HG03521 (cell line): ENCODE measurements at regions not wholly inside any gene's neighbourhood (a gene's known extent, or its start where the extent isn't known, plus 50 kb on each side); places are given as distances from the start of the nearest gene placed in this dataset.

Experiments used
- ATAC-seq: cut with Tn5 transposase; IDR thresholded peaks from one replicate; pipeline ENCODE4 v1.9.1; 2021; ENCODE audit warnings: mild to moderate bottlenecking, moderate library complexity; ENCODE audit not compliant: unreplicated experiment

DNA sequence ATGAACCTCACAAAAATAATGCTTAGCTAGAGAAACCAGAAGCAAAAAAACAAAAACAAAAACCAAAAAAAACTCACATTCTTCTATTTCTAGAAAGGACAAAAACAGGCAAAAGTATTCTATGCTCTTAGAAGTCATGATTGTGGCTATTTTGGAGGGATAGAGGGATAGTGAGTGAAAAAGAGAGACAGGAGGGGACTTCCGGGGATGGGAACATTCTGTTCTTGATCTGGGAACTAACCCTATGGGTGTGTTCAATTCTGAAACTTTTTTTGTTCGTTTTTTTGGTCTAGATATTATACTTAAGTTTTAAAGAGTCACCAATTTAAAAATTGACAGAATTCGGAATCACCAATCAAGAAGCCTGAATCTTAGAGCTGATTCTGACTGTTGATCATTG lies 120.0 kb upstream of the TPM1 start:
- no peak for ATAC-seq

DNA sequence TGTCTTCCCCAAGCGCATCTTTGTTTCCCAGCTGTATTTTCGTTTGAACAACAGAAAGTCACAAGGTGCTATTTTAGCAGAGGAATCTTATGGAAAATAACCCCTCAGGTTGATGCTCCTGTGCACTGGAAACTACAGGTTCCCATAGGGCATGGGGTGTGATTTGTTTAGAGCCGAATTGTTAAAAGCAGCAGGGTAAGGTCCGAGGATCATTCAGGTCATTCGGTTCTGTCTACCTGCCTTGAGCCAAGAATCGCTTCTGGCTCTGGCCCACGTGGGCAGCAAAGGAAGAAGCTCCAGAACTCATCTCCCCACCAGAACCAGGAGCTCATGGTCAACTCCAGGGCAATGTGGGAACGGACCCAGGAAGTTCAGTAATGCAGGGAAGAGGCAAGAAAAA lies 116.7 kb upstream of the TPM1 start:
- ATAC-seq = no peak

DNA sequence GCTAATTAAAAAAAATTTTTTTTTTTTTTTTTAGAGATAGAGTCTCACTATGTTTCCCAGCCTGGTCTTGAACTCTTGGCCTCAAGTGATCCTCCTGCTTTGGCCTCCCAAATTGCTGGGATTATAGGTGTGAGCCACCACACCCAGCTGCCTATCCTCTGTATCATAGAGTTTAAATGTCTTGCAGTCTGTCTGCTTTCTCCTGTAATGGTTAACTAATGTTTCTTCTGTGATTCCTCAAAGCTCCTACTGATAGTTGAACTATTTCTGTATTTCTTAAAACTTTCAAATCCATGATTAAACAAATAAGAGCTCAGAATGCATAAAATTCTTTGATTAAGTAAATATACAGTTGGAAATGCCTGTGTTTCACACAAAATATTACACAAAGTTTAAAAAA lies 115.4 kb upstream of the TPM1 start:
- ATAC-seq = no peak

GRCh38 chr15:62927836-62928235 lies 114.7 kb upstream of the TPM1 start:
- no peak for ATAC-seq

- ATAC-seq = no peak
Measured at GRCh38 chr15:62928242-62928999, 114.1 kb upstream of the TPM1 start.

DNA sequence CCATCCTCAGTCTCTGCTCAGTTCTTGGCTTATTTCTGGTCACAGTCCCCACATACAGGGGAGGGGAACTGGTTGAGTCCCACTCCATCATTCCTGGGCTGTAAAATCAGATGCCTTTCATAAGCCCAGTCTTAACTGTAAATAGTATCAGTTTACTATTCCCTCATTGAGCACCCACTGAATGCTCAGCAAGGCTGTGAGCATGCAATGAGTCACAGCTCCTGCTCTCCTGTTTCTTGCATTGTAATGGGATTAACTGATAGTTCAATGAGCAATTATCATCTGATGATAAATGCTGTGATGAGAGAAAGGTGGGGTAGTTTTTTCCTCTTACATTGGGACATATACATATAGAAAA lies 113.6 kb upstream of the TPM1 start:
- no peak for ATAC-seq

- ATAC-seq = no peak
Measured at GRCh38 chr15:62931650-62932049, 110.9 kb upstream of the TPM1 start.

- no peak for ATAC-seq
Measured at GRCh38 chr15:62932436-62932835, 110.1 kb upstream of the TPM1 start.

DNA sequence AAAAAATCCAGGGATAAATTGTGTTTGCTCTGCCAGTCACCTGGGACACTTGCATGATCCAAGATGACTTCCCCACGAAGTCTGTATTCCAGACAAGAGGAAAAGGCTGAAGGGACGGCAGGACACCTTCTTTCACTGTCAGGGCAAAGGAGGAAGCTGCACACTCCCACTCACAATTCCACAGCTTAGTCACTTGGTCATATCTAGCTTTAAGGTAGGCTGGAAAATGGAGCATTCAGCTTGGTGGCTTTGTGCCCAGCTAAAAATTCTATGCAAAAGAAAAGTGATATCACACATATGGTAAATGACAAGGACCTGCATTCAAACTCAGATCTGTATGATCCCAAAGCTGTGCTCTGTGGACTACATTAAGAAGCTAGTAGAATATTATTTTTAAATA lies 109.2 kb upstream of the TPM1 start:
- no peak for ATAC-seq

GRCh38 chr15:62934236-62934971 lies 108.1 kb upstream of the TPM1 start:
- no peak for ATAC-seq

DNA sequence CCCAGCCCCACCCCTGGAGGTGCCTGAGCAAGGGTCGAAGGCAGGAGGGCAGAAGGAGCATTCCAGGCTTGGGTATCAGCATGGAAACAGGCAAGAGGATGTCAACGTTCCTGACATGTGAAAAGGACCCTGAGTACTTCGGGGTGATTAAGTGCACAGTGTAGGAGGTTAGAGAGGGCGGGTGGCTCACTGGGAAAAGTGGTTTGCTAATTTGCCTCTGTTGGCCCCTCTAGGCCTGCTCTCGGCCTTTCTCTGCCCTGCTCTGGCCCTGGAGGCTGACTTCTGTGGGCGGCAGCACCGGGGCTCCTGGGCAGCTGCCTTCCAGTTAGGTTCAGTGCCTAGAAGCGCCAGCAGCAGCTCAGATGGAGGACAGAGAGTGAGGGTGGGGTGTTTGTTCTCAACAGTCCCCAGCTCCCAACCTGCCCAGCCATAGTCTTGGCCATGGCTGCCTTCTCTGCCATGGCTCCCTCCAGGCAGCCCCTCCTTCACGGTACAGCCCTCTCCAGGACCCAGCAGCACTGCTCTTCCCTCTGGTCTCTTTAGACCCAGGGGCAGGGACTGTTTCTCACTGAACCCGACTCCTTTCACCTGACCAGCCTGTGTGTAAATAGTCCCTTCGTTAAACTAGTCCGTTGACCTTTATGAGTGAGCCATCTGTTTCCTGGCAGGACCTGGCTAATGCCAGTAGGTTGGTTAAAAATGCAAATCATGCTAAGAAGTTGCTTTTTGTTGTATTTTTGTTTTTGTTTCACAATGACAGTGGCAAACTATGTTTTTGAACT lies 107.1 kb upstream of the TPM1 start:
- ATAC-seq = no peak

DNA sequence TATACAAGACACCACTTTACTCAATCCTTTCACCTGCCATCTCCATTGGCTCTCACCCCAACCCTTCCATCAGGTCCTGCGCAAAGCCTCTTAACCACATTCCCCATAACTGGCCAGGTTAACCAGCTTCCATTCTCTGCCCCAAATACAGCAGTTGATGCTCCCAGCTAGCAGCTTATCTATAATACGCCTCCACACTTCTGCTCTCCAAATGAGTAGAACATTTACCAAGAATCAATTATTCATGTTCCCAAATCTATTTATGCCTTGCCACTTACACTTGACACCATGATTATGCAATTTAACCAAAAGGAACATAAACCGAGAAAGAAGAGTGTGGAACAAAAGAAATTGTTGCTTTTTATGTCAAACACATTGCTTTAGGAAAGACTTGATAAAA lies 103.7 kb upstream of the TPM1 start:
- ATAC-seq = no peak

GRCh38 chr15:62940093-62940754 lies 102.3 kb upstream of the TPM1 start:
- ATAC-seq = no peak

DNA sequence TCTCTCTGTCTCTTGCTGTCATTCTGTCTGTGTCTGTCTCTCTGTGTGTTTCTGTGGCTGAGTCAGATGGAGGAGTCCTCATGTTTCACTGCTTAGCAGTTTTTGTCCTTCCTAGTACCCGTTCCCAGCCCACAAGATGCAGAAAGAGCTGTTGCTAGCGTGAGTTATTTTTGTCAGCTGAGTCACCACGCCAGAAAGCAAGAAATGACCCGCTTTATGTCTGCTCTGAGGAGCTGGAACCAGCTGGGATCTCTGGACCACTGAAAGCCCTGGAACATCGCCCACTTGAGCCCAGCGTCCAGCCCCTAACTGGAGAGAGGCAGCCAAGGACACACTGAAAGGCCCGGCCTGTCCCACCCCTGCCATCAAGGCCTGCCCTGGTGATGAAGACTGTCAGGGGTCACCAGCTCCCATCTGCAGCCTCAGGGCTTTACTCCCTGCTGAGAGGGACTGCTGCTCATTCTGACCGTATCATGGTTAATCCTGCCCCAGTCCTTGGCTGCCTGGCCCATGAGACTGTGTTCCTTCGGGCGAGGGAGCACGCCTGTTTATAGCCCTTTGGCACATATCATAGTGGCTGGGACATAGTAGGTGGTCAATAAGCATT lies 101.7 kb upstream of the TPM1 start:
- no peak for ATAC-seq

- no peak for ATAC-seq
Measured at GRCh38 chr15:62941699-62942098, 100.8 kb upstream of the TPM1 start.

DNA sequence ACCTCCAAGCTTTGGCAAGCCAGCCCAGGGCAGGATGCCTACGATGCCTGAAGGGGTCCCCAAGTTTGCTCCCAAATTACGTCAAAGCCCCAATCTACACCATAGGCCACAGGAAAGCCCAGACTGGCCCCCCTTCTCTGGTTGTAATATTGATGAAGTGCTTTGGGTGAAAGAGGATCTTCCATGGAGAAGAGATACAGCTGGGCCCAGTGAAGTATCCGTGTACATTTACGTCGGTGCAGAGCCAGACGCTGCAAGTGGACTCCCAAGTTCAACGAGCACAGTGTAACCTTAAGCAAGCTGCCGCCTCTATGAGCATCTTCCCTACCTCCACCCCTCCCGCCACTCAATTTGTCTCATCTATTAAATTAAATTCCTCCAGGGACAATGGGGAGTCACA lies 100.1 kb upstream of the TPM1 start:
- ATAC-seq = no peak

DNA sequence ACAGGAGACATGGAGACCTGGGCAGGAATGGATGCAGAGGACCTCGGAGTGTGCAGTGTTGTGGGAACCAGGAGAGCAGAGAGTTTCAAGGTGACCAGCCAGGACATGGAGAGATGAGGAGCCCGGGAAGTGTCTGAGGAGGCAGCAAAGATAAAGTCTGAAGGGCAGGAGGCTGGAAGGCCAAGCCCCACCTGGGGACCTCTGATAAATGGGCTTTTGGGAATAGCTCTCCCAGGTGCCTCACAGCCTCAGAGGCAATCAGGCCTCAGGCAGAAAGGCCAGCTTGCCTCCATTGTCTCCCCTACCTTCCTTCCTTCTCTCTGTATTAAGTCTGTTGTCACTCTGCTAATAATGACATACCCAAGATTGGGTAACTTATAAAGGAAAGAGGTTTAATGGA lies 97.5 kb upstream of the TPM1 start:
- ATAC-seq = no peak

DNA sequence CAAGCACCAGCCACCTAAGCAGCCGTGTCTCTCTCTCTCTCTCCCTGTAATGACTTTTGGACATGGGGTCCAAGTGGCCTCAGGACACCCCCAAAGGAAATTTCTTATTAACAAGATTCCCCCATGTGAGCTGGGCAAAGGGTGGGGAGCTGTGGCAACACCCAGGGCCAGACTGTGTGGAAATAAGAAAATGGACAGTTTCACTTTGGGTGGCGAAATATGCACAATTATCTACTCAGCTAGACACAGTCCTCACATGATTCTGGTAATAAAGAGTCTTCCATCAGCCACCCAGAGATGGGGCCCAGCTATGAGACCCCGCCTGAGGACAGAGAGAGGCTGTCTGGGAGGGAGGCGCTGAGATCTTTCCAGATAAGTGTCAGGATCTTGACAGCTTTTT lies 96.8 kb upstream of the TPM1 start:
- no peak for ATAC-seq

- ATAC-seq = no peak
Measured at GRCh38 chr15:62946940-62947339, 95.6 kb upstream of the TPM1 start.

DNA sequence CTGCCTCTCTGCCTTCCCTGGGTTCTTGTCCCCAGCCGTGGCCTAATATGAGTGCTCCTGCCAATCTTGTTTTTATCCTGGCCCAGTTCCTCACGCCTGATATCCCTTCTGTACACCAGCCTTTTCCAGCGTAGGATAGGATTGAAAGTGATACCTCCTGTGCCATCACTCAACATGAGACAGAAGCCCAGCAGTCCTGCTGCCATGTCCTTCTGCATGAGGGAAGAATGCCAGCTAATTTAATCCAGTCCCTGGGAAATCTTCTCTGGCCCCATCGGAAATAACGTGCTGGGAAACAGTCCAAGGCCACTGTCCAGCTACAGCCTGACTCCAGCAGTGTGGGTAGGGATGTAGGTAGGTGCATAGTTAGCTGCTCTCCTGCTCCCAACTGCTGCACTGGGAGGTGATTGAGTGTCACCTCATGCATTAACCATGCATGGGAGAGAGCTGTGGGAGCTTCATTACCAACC lies 92.0 kb upstream of the TPM1 start:
- no peak for ATAC-seq

DNA sequence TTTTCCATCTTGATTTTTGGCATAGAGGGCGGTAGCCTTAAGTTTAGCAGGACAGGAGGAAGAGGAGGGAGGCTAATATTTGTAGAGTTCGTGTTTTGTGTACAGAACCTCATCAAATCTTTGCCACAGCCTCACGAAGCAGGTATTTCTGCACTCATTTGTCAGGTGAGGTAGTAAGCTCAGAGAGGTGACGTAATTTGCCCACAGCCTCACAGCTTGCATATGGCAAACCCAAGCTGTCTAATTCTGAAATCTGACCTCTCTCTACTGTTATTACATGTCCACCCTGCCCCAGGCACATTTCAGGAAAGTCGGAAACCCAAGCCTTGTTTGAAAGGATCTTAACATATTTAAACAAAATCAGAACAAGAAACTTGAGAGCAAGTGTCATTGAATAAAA lies 91.1 kb upstream of the TPM1 start:
- no peak for ATAC-seq
